ENCODE measurements at regions not wholly inside any gene's neighbourhood (a gene's known extent, or its start where the extent isn't known, plus 50 kb on each side); places are given as distances from the start of the nearest gene placed in this dataset.

GRCh38 chr12:124494751-124495129 lies 72.7 kb downstream of the NCOR2 start:
- in situ Hi-C loops (cut with MboI; ENCODE audit: low pct_unique_long_range_greater_than_20kb, low sequenced_read_pairs, unreplicated experiment): no loop called here
- TF ChIP-seq, protein P1, sequence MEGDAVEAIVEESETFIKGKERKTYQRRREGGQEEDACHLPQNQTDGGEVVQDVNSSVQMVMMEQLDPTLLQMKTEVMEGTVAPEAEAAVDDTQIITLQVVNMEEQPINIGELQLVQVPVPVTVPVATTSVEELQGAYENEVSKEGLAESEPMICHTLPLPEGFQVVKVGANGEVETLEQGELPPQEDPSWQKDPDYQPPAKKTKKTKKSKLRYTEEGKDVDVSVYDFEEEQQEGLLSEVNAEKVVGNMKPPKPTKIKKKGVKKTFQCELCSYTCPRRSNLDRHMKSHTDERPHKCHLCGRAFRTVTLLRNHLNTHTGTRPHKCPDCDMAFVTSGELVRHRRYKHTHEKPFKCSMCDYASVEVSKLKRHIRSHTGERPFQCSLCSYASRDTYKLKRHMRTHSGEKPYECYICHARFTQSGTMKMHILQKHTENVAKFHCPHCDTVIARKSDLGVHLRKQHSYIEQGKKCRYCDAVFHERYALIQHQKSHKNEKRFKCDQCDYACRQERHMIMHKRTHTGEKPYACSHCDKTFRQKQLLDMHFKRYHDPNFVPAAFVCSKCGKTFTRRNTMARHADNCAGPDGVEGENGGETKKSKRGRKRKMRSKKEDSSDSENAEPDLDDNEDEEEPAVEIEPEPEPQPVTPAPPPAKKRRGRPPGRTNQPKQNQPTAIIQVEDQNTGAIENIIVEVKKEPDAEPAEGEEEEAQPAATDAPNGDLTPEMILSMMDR (IDR thresholded peaks at IDR 0.05; ENCODE audit: extremely low read depth, insufficient read depth, missing control alignments): no peak

GRCh38 chr12:124493809-124494750 lies 73.3 kb downstream of the NCOR2 start:
- DNase-seq (ENCODE audit: low spot score): peak; percentile 97
- in situ Hi-C loops (cut with MboI; ENCODE audit: low pct_unique_long_range_greater_than_20kb, low sequenced_read_pairs, unreplicated experiment): no loop called here
- TF ChIP-seq, protein P1 (IDR thresholded peaks at IDR 0.05; ENCODE audit: extremely low read depth, insufficient read depth, missing control alignments): no peak

More at GRCh38 chr12:124494751-124495129, 72.7 kb downstream of the NCOR2 start:
- no peak for DNase-seq (ENCODE audit: low spot score)

GRCh38 chr12:124492879-124493808 lies 74.3 kb downstream of the NCOR2 start:
- no peak for DNase-seq (ENCODE audit: low spot score)
- TF ChIP-seq, protein P1 (IDR thresholded peaks at IDR 0.05; ENCODE audit: extremely low read depth, insufficient read depth, missing control alignments): peak; percentile 15
- in situ Hi-C loops (cut with MboI; ENCODE audit: low pct_unique_long_range_greater_than_20kb, low sequenced_read_pairs, unreplicated experiment): no loop called here

DNA sequence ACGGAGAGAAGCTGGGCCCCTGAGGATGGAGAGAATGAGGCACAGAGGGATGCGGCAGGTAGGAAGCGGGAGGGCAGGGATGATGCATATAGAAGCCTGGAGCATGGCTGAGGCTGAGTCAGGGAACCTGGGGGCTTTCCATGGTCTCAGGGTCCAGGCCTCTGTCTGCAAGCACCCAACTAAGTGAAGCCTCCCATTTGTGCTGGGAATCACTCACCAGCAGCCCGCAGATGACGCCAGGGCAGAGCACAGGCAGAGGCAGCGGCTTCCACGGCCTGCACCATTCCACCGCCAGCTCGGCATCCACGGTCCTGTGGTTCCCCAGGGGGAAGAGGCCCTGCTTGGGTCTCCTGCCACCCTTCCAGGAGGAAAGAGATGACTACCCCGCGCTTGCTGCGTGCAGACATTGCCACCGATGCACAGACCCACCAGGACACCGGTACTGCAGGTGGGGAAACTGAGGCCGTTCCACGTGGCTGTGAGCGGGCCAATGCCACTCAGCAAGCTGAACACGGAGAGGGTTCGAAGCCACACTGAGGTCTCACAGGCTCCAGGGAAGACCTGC lies 75.5 kb downstream of the NCOR2 start:
- TF ChIP-seq, protein P1 (IDR thresholded peaks at IDR 0.05; ENCODE audit: extremely low read depth, insufficient read depth, missing control alignments): no peak
- in situ Hi-C loops (cut with MboI; ENCODE audit: low pct_unique_long_range_greater_than_20kb, low sequenced_read_pairs, unreplicated experiment): no loop called here
- DNase-seq (ENCODE audit: low spot score): no peak

GRCh38 chr12:124491310-124491709 lies 76.1 kb downstream of the NCOR2 start:
- in situ Hi-C loops (cut with MboI; ENCODE audit: low pct_unique_long_range_greater_than_20kb, low sequenced_read_pairs, unreplicated experiment): no loop called here
- TF ChIP-seq, protein P1 (IDR thresholded peaks at IDR 0.05; ENCODE audit: extremely low read depth, insufficient read depth, missing control alignments): no peak
- DNase-seq (ENCODE audit: low spot score): no peak

Data from GM13977 (cell line).